GM23338 (cell line): ENCODE measurements at regions not wholly inside any gene's neighbourhood (a gene's known extent, or its start where the extent isn't known, plus 50 kb on each side); places are given as distances from the start of the nearest gene placed in this dataset.

Experiments
- ATAC-seq: fragments of 200-7000 bp; cut with Tn5 transposase; 3 replicates; pipeline ENCODE4 v1.9.1; 2020
- DNase-seq: peaks from one replicate; pipeline ENCODE4 v3.0.0-alpha.2; 2015; ENCODE audit warnings: low spot score
- H2AFZ ChIP-seq: fragments of 200-600 bp; sonication (generic); 2 replicates; pipeline ENCODE4 v1.8.0; 2016; ENCODE audit warnings: antibody characterized with exemption, mild to moderate bottlenecking, moderate library complexity
- H3F3A ChIP-seq: fragments of 200-600 bp; sonication (generic); replicated peaks from 2 replicates; pipeline ENCODE4 v1.8.0; 2017; ENCODE audit warnings: antibody characterized with exemption, mixed run types, low read depth
- H3K27ac ChIP-seq: fragments of 200-600 bp; sonication (generic); 2 replicates; pipeline ENCODE4 v1.6.1; 2016; ENCODE audit warnings: low read depth
- H3K27me3 ChIP-seq: fragments of 200-600 bp; sonication (generic); 2 replicates; pipeline ENCODE4 v1.8.0; 2016; ENCODE audit warnings: mild to moderate bottlenecking, mixed run types, moderate library complexity; ENCODE audit not compliant: insufficient read depth
- H3K36me3 ChIP-seq: fragments of 200-600 bp; sonication (generic); 2 replicates; pipeline ENCODE4 v1.8.0; 2016; ENCODE audit warnings: mild to moderate bottlenecking; ENCODE audit not compliant: insufficient read depth
- H3K4me1 ChIP-seq: fragments of 200-600 bp; sonication (generic); 2 replicates; pipeline ENCODE4 v1.8.0; 2016; ENCODE audit warnings: mild to moderate bottlenecking, moderate library complexity; ENCODE audit not compliant: insufficient read depth
- H3K4me2 ChIP-seq: fragments of 200-600 bp; sonication (generic); 2 replicates; pipeline ENCODE4 v1.7.1; 2017; ENCODE audit warnings: mixed run types
- H3K4me3 ChIP-seq: fragments of 200-600 bp; sonication (generic); 2 replicates; pipeline ENCODE4 v1.6.1; 2016; ENCODE audit warnings: mixed run types
- H3K79me2 ChIP-seq: fragments of 200-600 bp; sonication (generic); replicated peaks from 2 replicates; pipeline ENCODE4 v1.8.0; 2017; ENCODE audit warnings: mild to moderate bottlenecking; ENCODE audit not compliant: insufficient read depth
- H3K9me2 ChIP-seq: fragments of 200-600 bp; sonication (generic); 2 replicates; pipeline ENCODE4 v1.8.0; 2017; ENCODE audit not compliant: insufficient read depth
- H4K20me1 ChIP-seq: fragments of 200-600 bp; sonication (generic); replicated peaks from 2 replicates; pipeline ENCODE4 v1.8.0; 2017; ENCODE audit warnings: mild to moderate bottlenecking; ENCODE audit not compliant: insufficient read depth
- H3K27ac Mint-ChIP-seq: 2 replicates; pipeline ENCODE4 v1.8.0; 2020; ENCODE audit warnings: inconsistent platforms, mild to moderate bottlenecking, moderate library complexity, mixed read lengths
- H3K27me3 Mint-ChIP-seq: 3 replicates; pipeline ENCODE4 v1.8.0; 2022; ENCODE audit warnings: low read depth, mild to moderate bottlenecking, moderate library complexity, mixed read lengths, inconsistent platforms; ENCODE audit not compliant: insufficient read depth, poor library complexity
- H3K36me3 Mint-ChIP-seq: 3 replicates; pipeline ENCODE4 v1.8.0; 2021; ENCODE audit warnings: low read depth, mild to moderate bottlenecking, inconsistent platforms, moderate library complexity, mixed read lengths
- H3K4me1 Mint-ChIP-seq: 3 replicates; pipeline ENCODE4 v1.8.0; 2020; ENCODE audit warnings: mild to moderate bottlenecking, inconsistent platforms, mixed read lengths
- H3K4me3 Mint-ChIP-seq: 3 replicates; pipeline ENCODE4 v1.8.0; 2021; ENCODE audit warnings: moderate library complexity, mild to moderate bottlenecking, inconsistent platforms, mixed read lengths
- H3K9me3 Mint-ChIP-seq: 3 replicates; pipeline ENCODE4 v1.8.0; 2020; ENCODE audit warnings: moderate library complexity, mild to moderate bottlenecking, inconsistent platforms, mixed read lengths
- CREB1 ChIP-seq: fragments of 250-450 bp; sonication (Bioruptor Pico); IDR thresholded peaks from 2 replicates; pipeline ENCODE4 v1.5.0; 2020; ENCODE audit warnings: low read depth, mild to moderate bottlenecking, moderate library complexity
- EZH2 ChIP-seq: fragments of 200-600 bp; sonication (generic); IDR thresholded peaks from one replicate; pipeline ENCODE4 v1.8.0; 2017; ENCODE audit warnings: antibody characterized with exemption, mild to moderate bottlenecking, low read depth; ENCODE audit not compliant: unreplicated experiment
- JUNB ChIP-seq: IDR thresholded peaks from one replicate; pipeline ENCODE4 v1.6.1; 2016; ENCODE audit warnings: antibody characterized with exemption; ENCODE audit not compliant: unreplicated experiment
- NANOG ChIP-seq: IDR thresholded peaks from 2 replicates; pipeline ENCODE4 v1.6.1; 2016; ENCODE audit warnings: antibody characterized with exemption, borderline replicate concordance
- POLR2AphosphoS5 ChIP-seq: IDR thresholded peaks from 2 replicates; pipeline ENCODE4 v1.6.1; 2016; ENCODE audit warnings: antibody characterized with exemption, low read depth
- STAT1 ChIP-seq: IDR thresholded peaks from one replicate; pipeline ENCODE4 v1.6.1; 2016; ENCODE audit warnings: antibody characterized with exemption; ENCODE audit not compliant: unreplicated experiment
- ZNF114 ChIP-seq: fragments of 250-450 bp; sonication (Bioruptor Pico); IDR thresholded peaks from 2 replicates; pipeline ENCODE4 v1.5.0; 2020; ENCODE audit warnings: mild to moderate bottlenecking, moderate library complexity
- ZNF331 ChIP-seq: fragments of 250-450 bp; sonication (Bioruptor Pico); IDR thresholded peaks from 2 replicates; pipeline ENCODE4 v1.5.0; 2020; ENCODE audit warnings: low read depth, mild to moderate bottlenecking, moderate library complexity
- TF ChIP-seq, protein P1 (sequence below): IDR thresholded peaks from one replicate; pipeline ENCODE4 v1.6.1; 2018; ENCODE audit warnings: antibody characterized with exemption; ENCODE audit not compliant: unreplicated experiment
- TF ChIP-seq, protein P2 (sequence below): IDR thresholded peaks from 2 replicates; pipeline ENCODE4 v1.6.1; 2016; ENCODE audit warnings: antibody characterized with exemption
- TF ChIP-seq, protein P3 (sequence below): fragments of 250-450 bp; sonication (Bioruptor Pico); IDR thresholded peaks from 2 replicates; pipeline ENCODE4 v1.5.0; 2020; ENCODE audit warnings: mild to moderate bottlenecking, moderate library complexity

DNA sequence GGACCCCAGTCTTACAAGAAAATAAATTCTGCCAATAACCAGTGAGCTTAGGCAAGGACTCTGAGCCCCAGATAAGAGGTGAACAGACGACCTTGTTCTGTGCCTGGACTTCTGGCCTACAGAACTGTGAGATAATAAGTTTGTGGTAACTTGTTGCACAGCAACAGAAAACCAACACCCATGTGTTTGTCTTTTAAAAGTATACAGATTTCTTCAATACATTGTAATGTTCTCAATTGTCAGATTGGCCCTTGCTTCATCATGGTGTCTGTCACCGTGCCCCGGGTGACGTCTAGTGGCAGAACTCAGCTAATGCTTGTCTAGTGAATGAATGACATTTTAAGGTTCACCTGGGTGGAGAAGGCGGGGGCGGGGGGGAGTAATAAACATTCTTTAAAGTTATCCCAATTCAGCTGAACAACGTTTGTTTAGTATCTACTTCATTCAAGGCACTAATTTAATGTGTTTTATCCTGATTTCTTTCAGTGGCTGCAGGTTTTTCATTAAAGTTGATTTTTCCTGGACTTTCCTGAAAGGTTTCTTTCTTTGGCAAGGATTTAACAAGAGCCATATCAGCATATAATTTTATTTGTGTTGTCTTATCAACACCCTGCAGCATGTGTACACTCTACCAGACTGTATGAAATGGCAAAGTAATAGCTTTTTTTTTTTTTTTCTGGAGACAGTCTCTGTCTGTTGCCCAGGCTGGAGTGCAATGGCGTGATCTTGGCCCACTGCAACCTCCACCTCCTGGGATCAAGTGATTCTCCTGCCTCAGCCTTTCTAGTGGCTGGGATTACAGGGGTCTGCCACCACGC lies 123.8 kb upstream of the DLX2 start:
- Mint-ChIP-seq H3K4me3 (no peak overlapping the region), H3K9me3 (no peaks in the 10 kb centered on the region), H3K27ac (no peak overlapping the region), H3K27me3 (peaks cover 9% of the 10 kb centered on the region), H3K36me3 (no peaks in the 10 kb centered on the region), H3K4me1 (peaks cover 6% of the 10 kb centered on the region)
- Histone ChIP-seq H3K9me2 (no peaks in the 10 kb centered on the region), H3F3A (no peaks in the 10 kb centered on the region), H3K4me1 (no peaks in the 10 kb centered on the region), H3K36me3 (no peaks in the 10 kb centered on the region), H4K20me1 (no peaks in the 10 kb centered on the region), H3K4me2 (no peak overlapping the region), H3K79me2 (no peaks in the 10 kb centered on the region), H2AFZ (no peak overlapping the region), H3K27me3 (no peaks in the 10 kb centered on the region), H3K4me3 (no peak overlapping the region), H3K27ac (no peak overlapping the region)
- TF ChIP-seq POLR2AphosphoS5: no peak
- no peak for TF ChIP-seq STAT1
- no peak for TF ChIP-seq CREB1 (CRISPR knock-in tag)
- DNase-seq: no peak
- ATAC-seq: no peak

DNA sequence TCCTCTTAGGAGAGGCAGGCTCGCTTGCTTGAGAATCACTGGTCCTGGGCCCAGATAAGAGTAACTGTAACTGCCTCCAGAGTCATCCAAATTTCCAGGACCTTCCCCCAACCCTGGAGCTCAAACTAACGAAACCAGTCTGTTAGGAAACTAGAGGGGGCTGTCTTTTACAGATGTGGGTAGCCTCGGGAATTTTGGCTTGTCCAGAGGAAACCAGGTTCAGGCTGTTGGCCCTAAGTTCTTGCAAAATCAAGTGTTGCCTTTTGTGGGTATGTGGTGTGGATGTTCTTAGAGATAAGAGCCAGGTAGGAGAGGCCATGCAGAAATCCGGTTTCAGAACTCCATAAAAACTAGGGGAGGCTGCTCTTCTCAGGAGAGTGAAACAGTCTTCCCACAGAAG lies 125.0 kb upstream of the DLX2 start:
- Histone ChIP-seq H3K79me2 (no peaks in the 10 kb centered on the region), H3K36me3 (no peaks in the 10 kb centered on the region), H3K4me3 (no peak overlapping the region), H3K9me2 (no peaks in the 10 kb centered on the region), H2AFZ (peak overlapping the region; percentile 78; the same call in 1 of the 2 replicates), H3F3A (no peaks in the 10 kb centered on the region), H3K4me1 (no peaks in the 10 kb centered on the region), H3K27ac (no peak overlapping the region), H3K4me2 (no peak overlapping the region), H3K27me3 (0 out of 2 replicates have a peak, but pooled peaks cover 2% of the 10 kb centered on the region), H4K20me1 (no peaks in the 10 kb centered on the region)
- ATAC-seq (no peak), DNase-seq (no peak)
- no peaks in the 10 kb centered on the region for H3K9me3 Mint-ChIP-seq
- peaks cover 14% of the 10 kb centered on the region for H3K4me1 Mint-ChIP-seq
- H3K4me3 Mint-ChIP-seq: no peak overlapping the region
- H3K27ac Mint-ChIP-seq: no peak overlapping the region
- H3K36me3 Mint-ChIP-seq: no peaks in the 10 kb centered on the region
- peaks cover 12% of the 10 kb centered on the region for H3K27me3 Mint-ChIP-seq
- TF ChIP-seq JUNB (no peak), ZNF114 (CRISPR knock-in tag) (no peak), CREB1 (CRISPR knock-in tag) (no peak), NANOG (no peak), STAT1 (no peak), ZNF331 (CRISPR knock-in tag) (no peak), EZH2 (no peak)
- TF ChIP-seq, protein P1, sequence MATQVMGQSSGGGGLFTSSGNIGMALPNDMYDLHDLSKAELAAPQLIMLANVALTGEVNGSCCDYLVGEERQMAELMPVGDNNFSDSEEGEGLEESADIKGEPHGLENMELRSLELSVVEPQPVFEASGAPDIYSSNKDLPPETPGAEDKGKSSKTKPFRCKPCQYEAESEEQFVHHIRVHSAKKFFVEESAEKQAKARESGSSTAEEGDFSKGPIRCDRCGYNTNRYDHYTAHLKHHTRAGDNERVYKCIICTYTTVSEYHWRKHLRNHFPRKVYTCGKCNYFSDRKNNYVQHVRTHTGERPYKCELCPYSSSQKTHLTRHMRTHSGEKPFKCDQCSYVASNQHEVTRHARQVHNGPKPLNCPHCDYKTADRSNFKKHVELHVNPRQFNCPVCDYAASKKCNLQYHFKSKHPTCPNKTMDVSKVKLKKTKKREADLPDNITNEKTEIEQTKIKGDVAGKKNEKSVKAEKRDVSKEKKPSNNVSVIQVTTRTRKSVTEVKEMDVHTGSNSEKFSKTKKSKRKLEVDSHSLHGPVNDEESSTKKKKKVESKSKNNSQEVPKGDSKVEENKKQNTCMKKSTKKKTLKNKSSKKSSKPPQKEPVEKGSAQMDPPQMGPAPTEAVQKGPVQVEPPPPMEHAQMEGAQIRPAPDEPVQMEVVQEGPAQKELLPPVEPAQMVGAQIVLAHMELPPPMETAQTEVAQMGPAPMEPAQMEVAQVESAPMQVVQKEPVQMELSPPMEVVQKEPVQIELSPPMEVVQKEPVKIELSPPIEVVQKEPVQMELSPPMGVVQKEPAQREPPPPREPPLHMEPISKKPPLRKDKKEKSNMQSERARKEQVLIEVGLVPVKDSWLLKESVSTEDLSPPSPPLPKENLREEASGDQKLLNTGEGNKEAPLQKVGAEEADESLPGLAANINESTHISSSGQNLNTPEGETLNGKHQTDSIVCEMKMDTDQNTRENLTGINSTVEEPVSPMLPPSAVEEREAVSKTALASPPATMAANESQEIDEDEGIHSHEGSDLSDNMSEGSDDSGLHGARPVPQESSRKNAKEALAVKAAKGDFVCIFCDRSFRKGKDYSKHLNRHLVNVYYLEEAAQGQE: no peak
- TF ChIP-seq, protein P2, sequence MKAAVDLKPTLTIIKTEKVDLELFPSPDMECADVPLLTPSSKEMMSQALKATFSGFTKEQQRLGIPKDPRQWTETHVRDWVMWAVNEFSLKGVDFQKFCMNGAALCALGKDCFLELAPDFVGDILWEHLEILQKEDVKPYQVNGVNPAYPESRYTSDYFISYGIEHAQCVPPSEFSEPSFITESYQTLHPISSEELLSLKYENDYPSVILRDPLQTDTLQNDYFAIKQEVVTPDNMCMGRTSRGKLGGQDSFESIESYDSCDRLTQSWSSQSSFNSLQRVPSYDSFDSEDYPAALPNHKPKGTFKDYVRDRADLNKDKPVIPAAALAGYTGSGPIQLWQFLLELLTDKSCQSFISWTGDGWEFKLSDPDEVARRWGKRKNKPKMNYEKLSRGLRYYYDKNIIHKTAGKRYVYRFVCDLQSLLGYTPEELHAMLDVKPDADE: no peak
- TF ChIP-seq, protein P3, sequence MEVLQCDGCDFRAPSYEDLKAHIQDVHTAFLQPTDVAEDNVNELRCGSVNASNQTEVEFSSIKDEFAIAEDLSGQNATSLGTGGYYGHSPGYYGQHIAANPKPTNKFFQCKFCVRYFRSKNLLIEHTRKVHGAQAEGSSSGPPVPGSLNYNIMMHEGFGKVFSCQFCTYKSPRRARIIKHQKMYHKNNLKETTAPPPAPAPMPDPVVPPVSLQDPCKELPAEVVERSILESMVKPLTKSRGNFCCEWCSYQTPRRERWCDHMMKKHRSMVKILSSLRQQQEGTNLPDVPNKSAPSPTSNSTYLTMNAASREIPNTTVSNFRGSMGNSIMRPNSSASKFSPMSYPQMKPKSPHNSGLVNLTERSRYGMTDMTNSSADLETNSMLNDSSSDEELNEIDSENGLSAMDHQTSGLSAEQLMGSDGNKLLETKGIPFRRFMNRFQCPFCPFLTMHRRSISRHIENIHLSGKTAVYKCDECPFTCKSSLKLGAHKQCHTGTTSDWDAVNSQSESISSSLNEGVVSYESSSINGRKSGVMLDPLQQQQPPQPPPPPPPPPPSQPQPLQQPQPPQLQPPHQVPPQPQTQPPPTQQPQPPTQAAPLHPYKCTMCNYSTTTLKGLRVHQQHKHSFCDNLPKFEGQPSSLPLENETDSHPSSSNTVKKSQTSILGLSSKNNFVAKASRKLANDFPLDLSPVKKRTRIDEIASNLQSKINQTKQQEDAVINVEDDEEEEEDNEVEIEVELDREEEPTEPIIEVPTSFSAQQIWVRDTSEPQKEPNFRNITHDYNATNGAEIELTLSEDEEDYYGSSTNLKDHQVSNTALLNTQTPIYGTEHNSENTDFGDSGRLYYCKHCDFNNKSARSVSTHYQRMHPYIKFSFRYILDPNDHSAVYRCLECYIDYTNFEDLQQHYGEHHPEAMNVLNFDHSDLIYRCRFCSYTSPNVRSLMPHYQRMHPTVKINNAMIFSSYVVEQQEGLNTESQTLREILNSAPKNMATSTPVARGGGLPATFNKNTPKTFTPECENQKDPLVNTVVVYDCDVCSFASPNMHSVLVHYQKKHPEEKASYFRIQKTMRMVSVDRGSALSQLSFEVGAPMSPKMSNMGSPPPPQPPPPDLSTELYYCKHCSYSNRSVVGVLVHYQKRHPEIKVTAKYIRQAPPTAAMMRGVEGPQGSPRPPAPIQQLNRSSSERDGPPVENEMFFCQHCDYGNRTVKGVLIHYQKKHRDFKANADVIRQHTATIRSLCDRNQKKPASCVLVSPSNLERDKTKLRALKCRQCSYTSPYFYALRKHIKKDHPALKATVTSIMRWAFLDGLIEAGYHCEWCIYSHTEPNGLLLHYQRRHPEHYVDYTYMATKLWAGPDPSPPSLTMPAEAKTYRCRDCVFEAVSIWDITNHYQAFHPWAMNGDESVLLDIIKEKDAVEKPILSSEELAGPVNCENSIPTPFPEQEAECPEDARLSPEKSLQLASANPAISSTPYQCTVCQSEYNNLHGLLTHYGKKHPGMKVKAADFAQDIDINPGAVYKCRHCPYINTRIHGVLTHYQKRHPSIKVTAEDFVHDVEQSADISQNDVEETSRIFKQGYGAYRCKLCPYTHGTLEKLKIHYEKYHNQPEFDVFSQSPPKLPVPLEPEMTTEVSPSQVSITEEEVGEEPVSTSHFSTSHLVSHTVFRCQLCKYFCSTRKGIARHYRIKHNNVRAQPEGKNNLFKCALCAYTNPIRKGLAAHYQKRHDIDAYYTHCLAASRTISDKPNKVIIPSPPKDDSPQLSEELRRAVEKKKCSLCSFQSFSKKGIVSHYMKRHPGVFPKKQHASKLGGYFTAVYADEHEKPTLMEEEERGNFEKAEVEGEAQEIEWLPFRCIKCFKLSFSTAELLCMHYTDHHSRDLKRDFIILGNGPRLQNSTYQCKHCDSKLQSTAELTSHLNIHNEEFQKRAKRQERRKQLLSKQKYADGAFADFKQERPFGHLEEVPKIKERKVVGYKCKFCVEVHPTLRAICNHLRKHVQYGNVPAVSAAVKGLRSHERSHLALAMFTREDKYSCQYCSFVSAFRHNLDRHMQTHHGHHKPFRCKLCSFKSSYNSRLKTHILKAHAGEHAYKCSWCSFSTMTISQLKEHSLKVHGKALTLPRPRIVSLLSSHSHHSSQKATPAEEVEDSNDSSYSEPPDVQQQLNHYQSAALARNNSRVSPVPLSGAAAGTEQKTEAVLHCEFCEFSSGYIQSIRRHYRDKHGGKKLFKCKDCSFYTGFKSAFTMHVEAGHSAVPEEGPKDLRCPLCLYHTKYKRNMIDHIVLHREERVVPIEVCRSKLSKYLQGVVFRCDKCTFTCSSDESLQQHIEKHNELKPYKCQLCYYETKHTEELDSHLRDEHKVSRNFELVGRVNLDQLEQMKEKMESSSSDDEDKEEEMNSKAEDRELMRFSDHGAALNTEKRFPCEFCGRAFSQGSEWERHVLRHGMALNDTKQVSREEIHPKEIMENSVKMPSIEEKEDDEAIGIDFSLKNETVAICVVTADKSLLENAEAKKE (CRISPR knock-in tag): no peak
